Colonic mucosa (tissue), 4 donors: ENCODE measurements at regions not wholly inside any gene's neighbourhood (a gene's known extent, or its start where the extent isn't known, plus 50 kb on each side); places are given as distances from the start of the nearest gene placed in this dataset.
"Not testable (repeated sequence)": the region's sequence is repeated elsewhere in the genome, so short reads cannot be mapped to it uniquely, and the experiment has no call there.

Experiments used
- DNase-seq: peaks from one replicate; pipeline ENCODE4 v3.0.0-alpha.2; 2020
- H3K27ac ChIP-seq: fragments of 200-600 bp; one replicate; pipeline ENCODE4 v1.8.0; 2021
- H3K27me3 ChIP-seq: fragments of 200-600 bp; one replicate; pipeline ENCODE4 v1.8.0; 2021
- H3K36me3 ChIP-seq: fragments of 200-600 bp; one replicate; pipeline ENCODE4 v1.8.0; 2021
- H3K4me1 ChIP-seq: fragments of 200-600 bp; one replicate; pipeline ENCODE4 v1.8.0; 2021; ENCODE audit warnings: mild to moderate bottlenecking
- H3K4me3 ChIP-seq: fragments of 200-600 bp; one replicate; pipeline ENCODE4 v1.8.0; 2021
- H3K9ac ChIP-seq, 2 donors: one replicate each; pipeline ENCODE4 v1.7.0; 2013; ENCODE audit warnings: control low read depth in 2 of 2, low read depth in 2 of 2, low read length in 2 of 2
- H3K9me3 ChIP-seq: fragments of 200-600 bp; one replicate; pipeline ENCODE4 v1.8.0; 2021
- intact Hi-C: fragments of 100-400 bp; cut with DNase I; formaldehyde crosslinking; loops from one replicate; pipeline ENCODE4 v1.14.1; 2022
- TF ChIP-seq, protein P1 (sequence below): fragments of 200-600 bp; IDR thresholded peaks from one replicate; pipeline ENCODE4 v1.8.0; 2022; ENCODE audit warnings: antibody characterized with exemption, mild to moderate bottlenecking
- donor health status: healthy.
- donor health status: DM: no; HTN: no; CAD: no.
- donor health status: DM: no; HTN: no; CAD: no.

DNA sequence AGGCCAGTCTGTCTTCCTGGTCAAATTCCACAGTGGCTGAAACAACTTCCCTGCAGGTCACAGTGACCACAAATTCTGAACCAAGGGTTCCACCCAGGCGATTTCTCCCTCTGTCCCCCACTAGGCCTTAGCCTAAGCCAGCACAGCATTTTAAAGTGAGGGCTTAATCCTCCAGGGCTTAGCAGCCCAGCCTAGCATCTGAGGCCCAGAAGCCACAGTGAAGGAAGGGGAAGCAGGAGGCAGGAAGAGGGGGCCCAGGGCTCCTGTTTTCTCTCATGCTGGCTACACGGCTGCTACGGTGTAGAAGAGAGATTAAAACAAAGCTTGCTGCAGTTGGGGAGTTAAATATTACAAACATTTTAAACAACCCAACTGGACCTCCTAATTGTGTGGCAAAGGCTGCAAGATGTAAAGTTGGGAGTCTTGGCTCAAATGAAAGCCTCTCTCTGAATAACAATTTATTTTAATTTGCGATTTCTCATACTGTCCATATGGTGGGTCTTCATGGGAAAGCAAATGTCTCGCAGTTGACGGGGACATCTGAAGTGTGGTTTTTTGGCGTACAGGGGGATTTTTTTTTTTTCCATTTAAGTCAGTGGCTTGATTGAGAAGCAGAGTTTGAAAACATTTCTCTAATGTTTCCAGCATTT, 170.8 kb upstream of the RAI2 start:
- Histone ChIP-seq H3K27me3 (no peaks in the 10 kb centered on the region), H3K4me3 (no peak overlapping the region), H3K9ac (no peak overlapping the region), H3K9me3 (no peaks in the 10 kb centered on the region), H3K36me3 (no peaks in the 10 kb centered on the region), H3K27ac (no peak overlapping the region), H3K4me1 (no peaks in the 10 kb centered on the region)
- no peak for DNase-seq
- intact Hi-C loops: no loop called here
- TF ChIP-seq, protein P1, sequence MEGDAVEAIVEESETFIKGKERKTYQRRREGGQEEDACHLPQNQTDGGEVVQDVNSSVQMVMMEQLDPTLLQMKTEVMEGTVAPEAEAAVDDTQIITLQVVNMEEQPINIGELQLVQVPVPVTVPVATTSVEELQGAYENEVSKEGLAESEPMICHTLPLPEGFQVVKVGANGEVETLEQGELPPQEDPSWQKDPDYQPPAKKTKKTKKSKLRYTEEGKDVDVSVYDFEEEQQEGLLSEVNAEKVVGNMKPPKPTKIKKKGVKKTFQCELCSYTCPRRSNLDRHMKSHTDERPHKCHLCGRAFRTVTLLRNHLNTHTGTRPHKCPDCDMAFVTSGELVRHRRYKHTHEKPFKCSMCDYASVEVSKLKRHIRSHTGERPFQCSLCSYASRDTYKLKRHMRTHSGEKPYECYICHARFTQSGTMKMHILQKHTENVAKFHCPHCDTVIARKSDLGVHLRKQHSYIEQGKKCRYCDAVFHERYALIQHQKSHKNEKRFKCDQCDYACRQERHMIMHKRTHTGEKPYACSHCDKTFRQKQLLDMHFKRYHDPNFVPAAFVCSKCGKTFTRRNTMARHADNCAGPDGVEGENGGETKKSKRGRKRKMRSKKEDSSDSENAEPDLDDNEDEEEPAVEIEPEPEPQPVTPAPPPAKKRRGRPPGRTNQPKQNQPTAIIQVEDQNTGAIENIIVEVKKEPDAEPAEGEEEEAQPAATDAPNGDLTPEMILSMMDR: no peak

DNA sequence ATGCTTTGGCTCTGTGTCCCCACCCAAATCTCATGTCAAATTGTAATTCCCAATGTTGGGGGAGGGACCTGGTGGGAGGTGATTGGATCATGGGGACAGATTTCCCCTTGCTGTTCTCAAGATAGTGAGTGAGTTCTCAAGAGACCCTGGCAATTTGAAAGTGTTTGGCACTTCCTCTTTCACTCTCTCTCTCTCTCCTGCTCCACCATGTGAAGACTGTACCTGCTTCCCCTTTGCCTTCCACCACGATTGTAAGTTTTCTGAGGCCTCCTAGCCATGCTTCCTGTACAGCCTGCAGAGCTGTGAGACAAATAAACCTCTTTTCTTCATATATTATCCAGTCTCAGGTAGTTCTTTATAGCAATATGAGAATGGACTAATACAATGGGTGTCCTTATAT, 169.6 kb upstream of the RAI2 start:
- H3K27me3 ChIP-seq, H3K4me1 ChIP-seq, H3K4me3 ChIP-seq, H3K27ac ChIP-seq, intact Hi-C loops, H3K36me3 ChIP-seq, H3K9ac ChIP-seq, DNase-seq, H3K9me3 ChIP-seq: not testable (repeated sequence)

DNA sequence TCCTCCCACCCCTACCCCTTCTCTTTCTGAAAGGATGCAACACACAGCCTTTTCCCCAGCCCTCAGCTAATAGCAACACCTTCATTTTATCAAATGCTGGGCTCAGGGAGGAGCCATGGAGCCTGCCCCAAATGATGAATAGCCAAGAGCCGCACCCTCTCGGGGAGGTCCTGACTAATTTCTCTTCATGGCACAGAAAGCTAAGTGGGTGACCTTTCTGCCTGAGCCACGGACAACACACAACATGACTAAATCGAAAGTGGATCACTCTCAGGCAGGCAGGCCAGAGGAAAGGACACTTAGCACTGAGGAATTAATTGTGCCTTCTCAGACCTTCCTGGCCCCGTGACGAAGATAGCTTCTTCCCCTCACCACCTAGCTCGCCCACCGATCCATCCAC, 165.1 kb upstream of the RAI2 start:
- H3K4me3 ChIP-seq: no peak overlapping the region
- intact Hi-C loops: no loop called here
- no peaks in the 10 kb centered on the region for H3K4me1 ChIP-seq
- no peaks in the 10 kb centered on the region for H3K36me3 ChIP-seq
- no peak overlapping the region for H3K27ac ChIP-seq
- TF ChIP-seq, protein P1: no peak
- no peaks in the 10 kb centered on the region for H3K9me3 ChIP-seq
- no peak for DNase-seq
- no peak overlapping the region for H3K9ac ChIP-seq
- no peaks in the 10 kb centered on the region for H3K27me3 ChIP-seq

DNA sequence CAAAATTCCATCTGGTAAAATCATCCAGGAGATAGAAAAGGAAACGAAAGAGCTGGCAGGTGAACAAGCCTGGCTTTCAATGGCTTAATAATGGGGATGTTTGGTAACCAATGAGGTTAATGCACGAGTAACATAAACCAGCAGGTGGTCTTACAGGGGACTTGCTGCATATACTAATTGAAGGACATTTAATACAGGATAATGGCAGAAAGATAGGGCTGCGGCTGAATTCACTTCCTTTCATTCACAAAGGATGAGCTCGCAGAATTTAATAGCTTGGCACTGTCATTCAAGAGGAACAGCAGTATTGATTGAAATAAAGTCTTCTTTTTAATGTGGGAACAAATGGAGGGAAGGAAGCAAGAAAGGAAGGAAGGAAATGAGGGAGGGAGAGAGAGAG, 156.3 kb upstream of the RAI2 start:
- no peak overlapping the region for H3K9ac ChIP-seq
- no peak overlapping the region for H3K4me3 ChIP-seq
- no peaks in the 10 kb centered on the region for H3K27me3 ChIP-seq
- DNase-seq: no peak
- H3K9me3 ChIP-seq: no peaks in the 10 kb centered on the region
- TF ChIP-seq, protein P1: no peak
- no peaks in the 10 kb centered on the region for H3K36me3 ChIP-seq
- no peaks in the 10 kb centered on the region for H3K4me1 ChIP-seq
- intact Hi-C loops: no loop called here
- no peak overlapping the region for H3K27ac ChIP-seq

DNA sequence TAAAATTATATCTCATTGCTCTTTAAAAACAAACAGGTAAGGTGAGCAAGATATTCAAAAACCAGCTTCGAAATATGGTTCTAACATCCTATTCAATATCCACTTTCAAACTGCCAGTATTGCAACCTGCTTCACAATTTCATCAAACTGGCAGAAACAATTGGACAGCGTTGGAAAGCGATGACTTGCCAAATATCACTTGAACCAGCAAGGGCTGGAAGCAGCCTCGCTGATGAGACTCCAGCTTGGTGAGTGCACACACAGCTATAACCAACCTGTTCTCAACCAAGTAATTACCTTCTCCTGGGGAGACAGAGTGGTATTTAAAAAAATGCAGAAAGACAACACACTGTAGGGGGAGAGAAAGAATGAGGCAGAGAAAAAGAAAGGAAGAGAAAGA, 155.8 kb upstream of the RAI2 start:
- TF ChIP-seq, protein P1: no peak
- H3K4me1 ChIP-seq: no peaks in the 10 kb centered on the region
- H3K27ac ChIP-seq: no peak overlapping the region
- H3K27me3 ChIP-seq: no peaks in the 10 kb centered on the region
- no peaks in the 10 kb centered on the region for H3K36me3 ChIP-seq
- DNase-seq: no peak
- no peaks in the 10 kb centered on the region for H3K9me3 ChIP-seq
- intact Hi-C loops: no loop called here
- no peak overlapping the region for H3K4me3 ChIP-seq
- no peak overlapping the region for H3K9ac ChIP-seq

DNA sequence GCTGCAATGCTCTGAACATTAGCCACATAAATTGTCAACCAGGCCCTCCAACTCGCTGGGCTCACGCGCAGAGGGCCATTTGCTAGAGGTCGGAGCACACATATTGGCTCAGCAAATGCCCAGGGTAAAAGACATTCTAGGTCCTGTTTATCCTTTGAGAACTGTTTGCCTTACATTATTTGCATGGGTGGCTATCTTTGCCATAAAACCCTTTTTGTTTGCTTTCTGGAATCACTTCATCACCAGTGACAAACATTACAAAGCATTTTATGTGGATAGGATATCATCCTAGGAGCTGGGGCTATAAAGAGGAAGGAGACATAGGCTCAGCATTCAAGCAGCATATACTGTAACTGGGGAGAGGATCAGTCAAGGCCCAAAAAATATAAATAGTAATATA, 149.2 kb upstream of the RAI2 start:
- H3K27me3 ChIP-seq: no peaks in the 10 kb centered on the region
- H3K9me3 ChIP-seq: no peaks in the 10 kb centered on the region
- no peaks in the 10 kb centered on the region for H3K4me1 ChIP-seq
- no peak for DNase-seq
- no peaks in the 10 kb centered on the region for H3K36me3 ChIP-seq
- H3K4me3 ChIP-seq: no peak overlapping the region
- intact Hi-C loops: no loop called here
- TF ChIP-seq, protein P1: no peak
- H3K27ac ChIP-seq: no peak overlapping the region
- H3K9ac ChIP-seq: no peak overlapping the region
